ENCODE measurements at regions not wholly inside any gene's neighbourhood (a gene's known extent, or its start where the extent isn't known, plus 50 kb on each side); places are given as distances from the start of the nearest gene placed in this dataset.
"Not testable (repeated sequence)": the region's sequence is repeated elsewhere in the genome, so short reads cannot be mapped to it uniquely, and the experiment has no call there.

DNA sequence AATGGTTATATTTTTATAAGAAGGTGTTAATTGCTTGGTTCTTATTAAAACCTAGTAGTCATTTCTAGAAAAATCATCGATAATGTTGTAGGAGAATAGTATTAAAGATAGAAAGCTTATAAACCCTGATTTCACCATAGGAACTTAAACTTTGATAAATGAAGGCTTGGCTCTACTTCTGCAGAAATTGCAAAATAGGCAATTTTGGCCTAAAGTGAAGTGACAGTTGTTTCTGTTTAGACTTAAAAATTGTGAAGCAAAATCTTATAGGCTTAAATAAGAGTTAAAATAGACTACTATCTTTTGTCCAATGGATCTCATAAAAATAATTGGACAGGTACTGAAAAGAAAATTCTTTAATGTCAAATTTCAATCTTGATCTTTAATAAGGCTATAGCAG, 321.6 kb upstream of the FZD8 start:
- Mint-ChIP-seq H3K36me3 (ENCODE audit: low read depth) (peaks cover 6% of the 10 kb centered on the region), H3K9me3 (ENCODE audit: low read depth) (peaks cover 16% of the 10 kb centered on the region), H3K4me1 (ENCODE audit: low read depth) (peaks cover 60% of the 10 kb centered on the region), H3K27me3 (ENCODE audit: low read depth) (no peaks in the 10 kb centered on the region), H3K4me3 (ENCODE audit: unreplicated experiment) (no peak overlapping the region), H3K27ac (ENCODE audit: unreplicated experiment) (no peak overlapping the region)
- TF ChIP-seq, protein P1, sequence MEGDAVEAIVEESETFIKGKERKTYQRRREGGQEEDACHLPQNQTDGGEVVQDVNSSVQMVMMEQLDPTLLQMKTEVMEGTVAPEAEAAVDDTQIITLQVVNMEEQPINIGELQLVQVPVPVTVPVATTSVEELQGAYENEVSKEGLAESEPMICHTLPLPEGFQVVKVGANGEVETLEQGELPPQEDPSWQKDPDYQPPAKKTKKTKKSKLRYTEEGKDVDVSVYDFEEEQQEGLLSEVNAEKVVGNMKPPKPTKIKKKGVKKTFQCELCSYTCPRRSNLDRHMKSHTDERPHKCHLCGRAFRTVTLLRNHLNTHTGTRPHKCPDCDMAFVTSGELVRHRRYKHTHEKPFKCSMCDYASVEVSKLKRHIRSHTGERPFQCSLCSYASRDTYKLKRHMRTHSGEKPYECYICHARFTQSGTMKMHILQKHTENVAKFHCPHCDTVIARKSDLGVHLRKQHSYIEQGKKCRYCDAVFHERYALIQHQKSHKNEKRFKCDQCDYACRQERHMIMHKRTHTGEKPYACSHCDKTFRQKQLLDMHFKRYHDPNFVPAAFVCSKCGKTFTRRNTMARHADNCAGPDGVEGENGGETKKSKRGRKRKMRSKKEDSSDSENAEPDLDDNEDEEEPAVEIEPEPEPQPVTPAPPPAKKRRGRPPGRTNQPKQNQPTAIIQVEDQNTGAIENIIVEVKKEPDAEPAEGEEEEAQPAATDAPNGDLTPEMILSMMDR (IDR thresholded peaks at IDR 0.05), result no peak
- DNase-seq (ENCODE audit: low spot score), result no peak

GRCh38 chr10:35961501-35961900, 319.4 kb upstream of the FZD8 start:
- Mint-ChIP-seq H3K27ac (ENCODE audit: unreplicated experiment) (peak overlapping the region; percentile 88), H3K4me3 (ENCODE audit: unreplicated experiment) (no peak overlapping the region), H3K27me3 (ENCODE audit: low read depth) (no peaks in the 10 kb centered on the region), H3K4me1 (ENCODE audit: low read depth) (peaks cover 67% of the 10 kb centered on the region), H3K36me3 (ENCODE audit: low read depth) (peaks cover 3% of the 10 kb centered on the region), H3K9me3 (ENCODE audit: low read depth) (peaks cover 13% of the 10 kb centered on the region)
- DNase-seq (ENCODE audit: low spot score), result no peak
- TF ChIP-seq, protein P1 (IDR thresholded peaks at IDR 0.05), result no peak

GRCh38 chr10:35959252-35959651, 317.2 kb upstream of the FZD8 start:
- H3K36me3 Mint-ChIP-seq (ENCODE audit: low read depth), result no peaks in the 10 kb centered on the region
- H3K27me3 Mint-ChIP-seq (ENCODE audit: low read depth), result no peaks in the 10 kb centered on the region
- no peak overlapping the region for H3K27ac Mint-ChIP-seq (ENCODE audit: unreplicated experiment)
- TF ChIP-seq, protein P1 (IDR thresholded peaks at IDR 0.05), result no peak
- H3K9me3 Mint-ChIP-seq (ENCODE audit: low read depth), result peaks cover 2% of the 10 kb centered on the region
- H3K4me1 Mint-ChIP-seq (ENCODE audit: low read depth), result peaks cover 50% of the 10 kb centered on the region
- DNase-seq (ENCODE audit: low spot score), result no peak
- no peak overlapping the region for H3K4me3 Mint-ChIP-seq (ENCODE audit: unreplicated experiment)

DNA sequence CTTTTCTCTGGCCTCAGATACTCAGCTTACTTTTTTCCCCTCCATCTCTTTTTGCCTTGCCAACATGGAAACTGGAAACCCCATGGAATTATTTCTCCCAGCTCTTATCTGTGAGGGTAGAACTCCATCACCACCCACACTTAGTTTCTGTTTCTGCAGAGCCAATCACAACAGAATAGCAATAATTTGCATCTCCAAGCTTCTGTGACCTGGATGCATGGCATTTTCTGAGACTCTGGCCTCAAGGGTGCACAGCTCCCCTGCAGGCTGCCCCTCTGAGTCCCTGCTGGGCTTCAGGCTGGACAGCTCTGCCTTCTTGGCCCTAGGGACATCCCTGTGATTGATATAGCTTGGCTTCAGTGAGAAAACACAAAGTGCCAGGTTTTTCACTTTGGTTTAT, 316.5 kb upstream of the FZD8 start:
- H3K9me3 Mint-ChIP-seq (ENCODE audit: low read depth); H3K4me3 Mint-ChIP-seq (ENCODE audit: unreplicated experiment); DNase-seq (ENCODE audit: low spot score); H3K36me3 Mint-ChIP-seq (ENCODE audit: low read depth); H3K27me3 Mint-ChIP-seq (ENCODE audit: low read depth); H3K27ac Mint-ChIP-seq (ENCODE audit: unreplicated experiment): not testable (repeated sequence)
- peaks cover 47% of the 10 kb centered on the region for H3K4me1 Mint-ChIP-seq (ENCODE audit: low read depth)
- TF ChIP-seq, protein P1 (IDR thresholded peaks at IDR 0.05), result peak; percentile 13

DNA sequence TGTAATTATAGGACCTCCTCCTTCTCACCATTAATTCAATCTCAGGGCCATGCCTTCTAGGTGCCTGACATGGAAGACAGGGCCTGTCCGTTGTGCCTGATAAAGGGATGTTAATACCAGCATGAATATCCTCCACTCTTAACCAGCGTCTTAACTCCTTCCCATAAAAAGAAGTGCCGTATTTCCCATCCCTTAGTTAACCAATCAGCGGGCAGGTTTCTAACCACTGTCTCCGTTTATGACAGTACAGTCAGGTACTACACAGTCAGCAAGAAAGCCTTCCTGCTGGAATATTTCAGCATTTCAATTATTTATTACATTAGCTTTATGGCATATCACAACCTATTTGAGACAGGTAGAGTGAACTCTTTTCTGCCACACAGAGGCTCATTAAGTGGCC, 308.6 kb upstream of the FZD8 start:
- DNase-seq (ENCODE audit: low spot score), result no peak
- no peak overlapping the region for H3K4me3 Mint-ChIP-seq (ENCODE audit: unreplicated experiment)
- peaks cover 2% of the 10 kb centered on the region for H3K36me3 Mint-ChIP-seq (ENCODE audit: low read depth)
- TF ChIP-seq, protein P1 (IDR thresholded peaks at IDR 0.05), result no peak
- no peaks in the 10 kb centered on the region for H3K27me3 Mint-ChIP-seq (ENCODE audit: low read depth)
- H3K27ac Mint-ChIP-seq (ENCODE audit: unreplicated experiment), result no peak overlapping the region
- H3K9me3 Mint-ChIP-seq (ENCODE audit: low read depth), result no peaks in the 10 kb centered on the region
- H3K4me1 Mint-ChIP-seq (ENCODE audit: low read depth), result peaks cover 7% of the 10 kb centered on the region

All from chondrocyte (in vitro differentiated cells).